ENCODE measurements at regions not wholly inside any gene's neighbourhood (a gene's known extent, or its start where the extent isn't known, plus 50 kb on each side); places are given as distances from the start of the nearest gene placed in this dataset.

- ChIA-PET POLR2A (no interaction called here), CTCF (no interaction called here)
- H3K27me3 ChIP-seq (ENCODE audit: control insufficient read depth, insufficient read depth, low read length): no peaks in the 10 kb centered on the region
- H3K27ac ChIP-seq (ENCODE audit: low read depth, low read length): no peak overlapping the region
- DNase-seq (ENCODE audit: low read depth, low spot score): no peak
- TF ChIP-seq CTCF (IDR thresholded peaks at IDR 0.05; ENCODE audit: low read depth, low read length): no peak
- H3K4me3 ChIP-seq (ENCODE audit: low read depth, low read length): no peak overlapping the region
- peaks cover 11% of the 10 kb centered on the region for H3K9me3 ChIP-seq (ENCODE audit: control insufficient read depth, insufficient read depth, low read length)
Observed at GRCh38 chr2:144249035-144249637, 270.8 kb downstream of the ZEB2 start.

GRCh38 chr2:144248350-144249034, 271.4 kb downstream of the ZEB2 start:
- TF ChIP-seq CTCF (IDR thresholded peaks at IDR 0.05; ENCODE audit: low read depth, low read length): no peak
- Histone ChIP-seq H3K9me3 (ENCODE audit: control insufficient read depth, insufficient read depth, low read length) (peaks cover 6% of the 10 kb centered on the region; the same call in 1 of the 2 replicates), H3K4me3 (ENCODE audit: low read depth, low read length) (no peak overlapping the region), H3K27ac (ENCODE audit: low read depth, low read length) (no peak overlapping the region), H3K27me3 (ENCODE audit: control insufficient read depth, insufficient read depth, low read length) (no peaks in the 10 kb centered on the region)
- no peak for DNase-seq (ENCODE audit: low read depth, low spot score)
- POLR2A ChIA-PET: no interaction called here
- CTCF ChIA-PET: no interaction called here

- H3K27me3 ChIP-seq (ENCODE audit: control insufficient read depth, insufficient read depth, low read length): no peaks in the 10 kb centered on the region
- DNase-seq (ENCODE audit: low read depth, low spot score): no peak
- H3K9me3 ChIP-seq (ENCODE audit: control insufficient read depth, insufficient read depth, low read length): no peaks in the 10 kb centered on the region
- H3K4me3 ChIP-seq (ENCODE audit: low read depth, low read length): no peak overlapping the region
- CTCF ChIA-PET: no interaction called here
- no peak overlapping the region for H3K27ac ChIP-seq (ENCODE audit: low read depth, low read length)
- TF ChIP-seq CTCF (IDR thresholded peaks at IDR 0.05; ENCODE audit: low read depth, low read length): no peak
- POLR2A ChIA-PET: no interaction called here
Observed at GRCh38 chr2:144244938-144245337, 275.0 kb downstream of the ZEB2 start.

GRCh38 chr2:144242311-144242710, 277.6 kb downstream of the ZEB2 start:
- DNase-seq (ENCODE audit: low read depth, low spot score): no peak
- ChIA-PET POLR2A (no interaction called here), CTCF (no interaction called here)
- Histone ChIP-seq H3K27ac (ENCODE audit: low read depth, low read length) (no peak overlapping the region), H3K27me3 (ENCODE audit: control insufficient read depth, insufficient read depth, low read length) (no peaks in the 10 kb centered on the region), H3K9me3 (ENCODE audit: control insufficient read depth, insufficient read depth, low read length) (no peaks in the 10 kb centered on the region), H3K4me3 (ENCODE audit: low read depth, low read length) (no peak overlapping the region)
- no peak for TF ChIP-seq CTCF (IDR thresholded peaks at IDR 0.05; ENCODE audit: low read depth, low read length)

GRCh38 chr2:144241801-144242200, 278.1 kb downstream of the ZEB2 start:
- H3K27me3 ChIP-seq (ENCODE audit: control insufficient read depth, insufficient read depth, low read length): no peaks in the 10 kb centered on the region
- POLR2A ChIA-PET: no interaction called here
- no peaks in the 10 kb centered on the region for H3K9me3 ChIP-seq (ENCODE audit: control insufficient read depth, insufficient read depth, low read length)
- no peak for DNase-seq (ENCODE audit: low read depth, low spot score)
- no peak overlapping the region for H3K4me3 ChIP-seq (ENCODE audit: low read depth, low read length)
- TF ChIP-seq CTCF (IDR thresholded peaks at IDR 0.05; ENCODE audit: low read depth, low read length): no peak
- CTCF ChIA-PET: no interaction called here
- no peak overlapping the region for H3K27ac ChIP-seq (ENCODE audit: low read depth, low read length)
